Stimulated activated naive CD8-positive, alpha-beta T cell treated with anti-CD3 and anti-CD28 coated beads, Interleukin-15, amount 100 ng/mL, for 72 hours (primary cell): ENCODE measurements at regions not wholly inside any gene's neighbourhood (a gene's known extent, or its start where the extent isn't known, plus 50 kb on each side); places are given as distances from the start of the nearest gene placed in this dataset.

ENCODE experiments used
- ATAC-seq: fragments of 150-1000 bp; cut with Tn5 transposase; 2 replicates; pipeline ENCODE4 v1.10.0; 2021; ENCODE audit warnings: mild to moderate bottlenecking, moderate library complexity
- DNase-seq, 2 donors: peaks; one replicate each; pipeline ENCODE4 v3.0.0; 2021 to 2022
- H3K27ac Mint-ChIP-seq, 2 donors: one replicate each; pipeline ENCODE4 v1.8.0; 2022; ENCODE audit warnings: mild to moderate bottlenecking in 2 of 2, mixed read lengths in 2 of 2, moderate library complexity in 2 of 2
- H3K27me3 Mint-ChIP-seq: one replicate; pipeline ENCODE4 v1.8.0; 2022; ENCODE audit warnings: mixed read lengths
- H3K4me1 Mint-ChIP-seq: one replicate; pipeline ENCODE4 v1.8.0; 2022; ENCODE audit warnings: mild to moderate bottlenecking, mixed read lengths
- H3K4me3 Mint-ChIP-seq, 2 donors: one replicate each; pipeline ENCODE4 v1.8.0; 2022; ENCODE audit warnings: mild to moderate bottlenecking in 2 of 2, mixed read lengths in 2 of 2, moderate library complexity in 1 of 2
- H3K9me3 Mint-ChIP-seq, 2 donors: one replicate each; pipeline ENCODE4 v1.8.0; 2022; ENCODE audit warnings: mixed read lengths in 2 of 2

DNA sequence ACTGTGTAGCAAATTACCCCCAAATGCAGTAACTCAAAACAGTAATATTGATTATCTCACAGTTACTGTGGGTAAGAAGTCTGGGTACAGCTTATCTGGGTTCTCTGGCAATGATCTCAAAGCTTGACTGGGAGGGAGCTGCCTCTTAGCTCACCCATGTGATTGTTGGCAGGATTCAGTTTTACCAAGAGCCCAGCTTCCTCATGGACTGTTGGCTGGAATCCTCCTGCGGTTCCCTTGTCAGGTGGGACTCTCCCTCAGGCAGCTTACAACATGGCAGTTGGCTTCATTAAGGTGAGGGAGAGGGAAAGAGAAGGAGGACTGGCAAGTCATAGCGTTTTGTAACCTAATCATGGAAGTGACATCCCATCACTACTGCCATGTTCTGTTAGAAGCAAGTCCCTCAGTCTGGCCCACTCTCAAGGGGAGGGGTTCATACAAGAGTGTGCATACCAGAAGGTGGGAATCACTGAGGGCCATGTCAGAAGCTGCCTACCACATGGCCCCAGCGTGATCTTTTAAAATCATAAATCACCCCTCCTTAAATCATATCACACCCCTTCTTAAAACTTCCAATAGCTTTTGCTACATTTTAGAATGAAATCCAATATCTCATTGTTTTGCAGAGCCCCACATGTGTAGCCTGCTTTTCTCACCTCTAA, 108.1 kb downstream of the OLFM4 start:
- Mint-ChIP-seq H3K4me1 (no peaks in the 10 kb centered on the region), H3K9me3 (no peaks in the 10 kb centered on the region), H3K27me3 (peaks cover 6% of the 10 kb centered on the region), H3K4me3 (no peak overlapping the region), H3K27ac (no peak overlapping the region)
- DNase-seq, result no peak
- no peak for ATAC-seq

DNA sequence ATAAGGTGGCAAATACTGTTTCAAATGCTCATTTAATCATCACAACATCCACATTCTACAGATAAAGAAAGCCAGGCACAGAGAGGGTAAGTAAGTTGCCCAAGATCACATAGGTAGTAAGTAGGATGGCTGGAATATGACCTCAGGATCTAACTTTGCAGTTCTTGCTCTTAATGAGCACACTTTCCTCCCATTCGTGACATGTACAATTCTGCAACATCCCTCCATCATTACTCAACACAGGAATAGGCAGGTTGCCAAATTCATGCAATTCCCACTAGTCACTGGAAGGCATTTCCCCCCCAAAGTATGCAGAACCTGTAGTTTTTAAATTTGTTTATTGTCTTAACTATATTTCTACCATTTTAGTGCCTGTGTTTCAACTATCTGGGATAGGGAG, 109.2 kb downstream of the OLFM4 start:
- Mint-ChIP-seq H3K27ac (no peak overlapping the region), H3K4me3 (no peak overlapping the region), H3K9me3 (no peaks in the 10 kb centered on the region), H3K4me1 (no peaks in the 10 kb centered on the region), H3K27me3 (no peaks in the 10 kb centered on the region)
- ATAC-seq (no peak), DNase-seq (no peak)

DNA sequence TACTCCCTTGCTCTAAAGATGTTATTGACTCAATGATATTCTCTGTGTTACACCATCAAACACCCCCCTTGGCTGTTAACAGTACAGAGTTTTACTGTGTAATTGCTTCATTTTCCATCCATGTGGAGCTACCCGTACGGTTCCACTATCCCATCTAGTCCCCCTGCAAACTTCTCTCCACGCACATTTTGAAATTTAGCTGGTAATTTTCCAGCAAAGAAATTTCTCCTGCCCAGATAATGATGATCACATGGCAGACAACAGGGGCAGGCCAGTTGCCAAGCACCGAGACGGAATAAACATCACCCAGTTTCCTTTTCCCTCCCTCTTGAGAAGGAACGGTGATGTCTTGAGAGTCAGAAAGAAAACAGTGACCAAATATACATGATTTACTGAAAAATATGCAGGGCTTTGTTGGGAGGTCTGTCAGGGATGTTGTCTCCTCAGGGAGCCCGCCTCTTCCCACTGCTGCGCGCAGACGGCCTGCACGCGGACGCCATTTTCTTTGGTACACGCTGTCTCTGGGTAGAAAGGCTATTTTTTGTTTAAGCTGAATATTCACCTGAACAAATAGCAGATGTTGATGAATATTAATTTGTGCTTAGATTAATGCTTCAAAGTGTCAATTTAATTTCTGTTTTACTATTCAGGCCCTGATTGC, 109.9 kb downstream of the OLFM4 start:
- Mint-ChIP-seq H3K9me3 (no peaks in the 10 kb centered on the region), H3K4me1 (no peaks in the 10 kb centered on the region), H3K27me3 (no peaks in the 10 kb centered on the region), H3K4me3 (no peak overlapping the region), H3K27ac (no peak overlapping the region)
- ATAC-seq, result no peak
- no peak for DNase-seq

DNA sequence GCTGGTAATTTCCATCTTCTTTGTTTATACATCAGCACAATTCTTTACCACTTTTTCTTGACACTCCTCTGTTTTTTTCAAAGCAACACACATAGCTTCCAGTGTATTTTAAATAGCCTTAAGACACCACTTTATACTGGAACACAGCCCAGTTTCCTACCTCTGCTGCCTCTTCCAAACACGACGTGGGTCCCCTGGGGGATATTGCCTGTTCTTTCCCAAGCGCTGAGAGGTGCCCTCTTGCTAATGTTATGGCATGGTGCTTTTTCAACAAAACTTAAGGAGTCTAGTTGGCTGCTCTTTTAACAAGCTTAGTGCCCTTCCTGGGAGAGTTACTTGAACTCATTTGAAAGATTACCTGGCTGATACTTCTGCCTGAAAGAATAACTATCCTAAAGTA, 112.7 kb downstream of the OLFM4 start:
- Mint-ChIP-seq H3K27ac (no peak overlapping the region), H3K4me1 (no peaks in the 10 kb centered on the region), H3K27me3 (peaks cover 10% of the 10 kb centered on the region), H3K9me3 (no peaks in the 10 kb centered on the region), H3K4me3 (no peak overlapping the region)
- no peak for ATAC-seq
- no peak for DNase-seq

DNA sequence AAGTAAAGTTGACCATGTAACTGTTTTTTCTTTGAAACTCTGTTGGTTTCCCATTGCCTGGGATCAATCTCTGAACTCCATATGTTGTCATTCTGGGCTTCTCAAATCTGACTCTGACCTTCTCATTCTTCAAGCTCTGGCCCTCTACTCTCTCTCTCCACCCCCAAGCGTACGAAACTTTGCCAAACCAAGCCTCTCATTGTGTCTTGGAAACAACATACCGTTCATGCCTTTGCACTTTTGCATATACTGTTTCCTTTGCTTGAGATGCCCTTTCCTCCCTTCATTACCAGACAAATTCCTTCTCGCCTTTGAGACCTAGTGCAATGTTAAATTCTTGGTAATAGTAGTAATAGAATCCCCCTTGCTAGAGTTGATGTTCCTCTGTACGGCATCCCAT, 113.7 kb downstream of the OLFM4 start:
- ATAC-seq (no peak), DNase-seq (no peak)
- H3K4me3 Mint-ChIP-seq, result no peak overlapping the region
- H3K9me3 Mint-ChIP-seq, result no peaks in the 10 kb centered on the region
- H3K27ac Mint-ChIP-seq, result no peak overlapping the region
- no peaks in the 10 kb centered on the region for H3K4me1 Mint-ChIP-seq
- H3K27me3 Mint-ChIP-seq, result peaks cover 10% of the 10 kb centered on the region

DNA sequence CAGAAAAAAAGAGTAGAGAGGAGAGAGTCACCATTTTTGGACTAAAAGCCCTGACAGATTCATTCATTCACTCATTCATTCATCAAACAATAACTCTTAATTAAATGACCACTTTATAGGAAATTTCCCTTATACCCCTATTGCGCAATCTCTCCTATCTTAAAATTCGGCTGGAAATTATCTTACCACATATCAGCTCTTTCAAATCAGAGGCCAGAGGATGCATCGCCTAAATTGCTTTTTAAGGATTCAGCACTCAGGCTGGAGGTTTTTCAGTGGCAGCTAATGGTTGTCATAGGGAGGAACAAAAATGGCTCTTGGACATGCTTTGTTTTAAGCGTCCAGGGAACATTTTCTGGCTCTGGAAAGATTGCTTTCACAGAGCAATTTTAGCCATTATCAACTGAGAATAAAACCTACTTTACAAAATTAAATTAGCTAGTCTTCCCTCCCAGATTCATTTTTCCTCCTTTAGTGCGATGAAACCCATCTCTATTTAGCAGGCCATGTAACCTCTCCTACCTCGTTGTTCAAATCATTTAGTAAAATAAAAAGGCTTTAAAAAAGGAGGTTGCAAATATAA, 115.2 kb downstream of the OLFM4 start:
- no peaks in the 10 kb centered on the region for H3K9me3 Mint-ChIP-seq
- no peak for DNase-seq
- no peaks in the 10 kb centered on the region for H3K4me1 Mint-ChIP-seq
- H3K4me3 Mint-ChIP-seq, result no peak overlapping the region
- no peak for ATAC-seq
- no peak overlapping the region for H3K27ac Mint-ChIP-seq
- peaks cover 10% of the 10 kb centered on the region for H3K27me3 Mint-ChIP-seq

DNA sequence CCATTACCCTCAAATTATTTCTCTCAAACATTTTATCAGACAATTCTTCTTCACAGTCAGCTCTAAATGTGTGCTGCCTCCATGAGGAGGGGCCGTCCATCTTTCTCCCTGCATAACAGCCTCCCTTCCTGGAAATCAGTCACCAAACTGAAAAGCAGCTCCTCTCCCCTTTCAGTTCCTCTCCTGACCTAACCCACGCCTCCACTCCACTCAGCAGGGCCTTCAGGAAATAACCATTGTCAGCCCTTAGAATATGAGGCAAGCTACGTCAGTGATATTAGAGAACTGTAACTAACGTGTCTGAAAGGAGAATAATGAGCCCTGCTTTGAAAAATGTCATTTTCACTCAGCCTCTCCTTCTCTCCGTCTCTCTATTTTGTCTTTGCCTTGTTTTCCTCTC, 116.2 kb downstream of the OLFM4 start:
- no peak overlapping the region for H3K4me3 Mint-ChIP-seq
- DNase-seq (no peak), ATAC-seq (no peak)
- H3K9me3 Mint-ChIP-seq, result no peaks in the 10 kb centered on the region
- no peaks in the 10 kb centered on the region for H3K4me1 Mint-ChIP-seq
- H3K27ac Mint-ChIP-seq, result no peak overlapping the region
- H3K27me3 Mint-ChIP-seq, result peaks cover 10% of the 10 kb centered on the region

DNA sequence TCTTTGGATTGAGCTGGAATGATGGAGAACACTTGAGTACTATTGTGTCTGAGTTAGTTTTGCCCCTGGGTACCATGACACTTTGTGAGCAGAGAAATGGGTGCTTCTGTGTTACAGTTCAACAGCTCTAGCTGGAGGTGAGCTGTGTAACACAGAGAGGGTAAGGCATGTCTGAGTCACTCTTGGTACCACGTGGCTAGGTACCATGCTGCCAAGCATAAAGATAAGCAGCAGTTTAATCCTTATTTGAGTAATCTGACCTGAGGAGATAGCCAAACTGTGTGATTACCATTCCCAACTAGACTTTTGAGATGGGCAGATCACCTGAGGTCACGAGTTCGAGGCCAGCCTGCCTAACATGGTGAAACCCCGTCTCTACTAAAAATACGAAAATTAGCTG, 122.0 kb downstream of the OLFM4 start:
- H3K4me3 Mint-ChIP-seq, result no peak overlapping the region
- no peak overlapping the region for H3K27ac Mint-ChIP-seq
- H3K4me1 Mint-ChIP-seq, result peaks cover 7% of the 10 kb centered on the region
- no peaks in the 10 kb centered on the region for H3K9me3 Mint-ChIP-seq
- peaks cover 9% of the 10 kb centered on the region for H3K27me3 Mint-ChIP-seq
- no peak for DNase-seq
- no peak for ATAC-seq

DNA sequence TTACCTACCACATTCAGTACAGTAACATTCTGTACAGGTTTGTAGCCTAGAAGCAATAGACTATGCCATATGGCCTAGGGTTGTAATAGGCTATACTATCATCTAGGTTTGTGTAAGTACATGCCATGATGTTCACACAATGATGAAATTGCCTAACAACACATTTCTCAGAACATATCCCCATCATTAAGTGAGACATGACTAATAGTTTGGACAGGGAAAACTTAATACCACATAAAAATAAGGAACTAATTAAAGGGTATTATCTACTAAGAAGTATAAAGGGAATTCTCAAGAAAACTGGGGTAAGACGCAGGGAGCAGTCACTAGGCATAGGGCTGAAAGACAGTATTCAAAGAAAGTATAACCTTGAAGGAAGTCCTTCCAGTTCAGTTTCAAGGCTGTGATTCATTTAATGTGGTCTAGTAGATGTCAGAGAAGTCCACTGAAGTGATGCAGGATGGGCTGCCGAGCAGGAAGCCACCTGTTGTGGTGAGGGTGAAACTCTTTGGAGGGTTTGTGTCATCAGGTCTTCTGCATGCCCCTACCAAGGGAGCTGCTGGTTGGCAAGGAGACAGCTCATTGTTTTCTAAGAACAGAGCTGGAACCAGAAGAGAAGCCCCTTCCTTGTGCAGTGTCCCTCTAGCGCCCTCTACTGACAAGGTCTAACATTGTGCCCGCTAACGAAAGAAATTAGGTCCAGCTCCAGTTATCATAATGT, 122.9 kb downstream of the OLFM4 start:
- H3K27ac Mint-ChIP-seq, result no peak overlapping the region
- H3K27me3 Mint-ChIP-seq, result peaks cover 9% of the 10 kb centered on the region
- ATAC-seq, result peak; percentile 97
- DNase-seq, result peak; percentile 39 to 68
- H3K4me3 Mint-ChIP-seq, result no peak overlapping the region
- H3K9me3 Mint-ChIP-seq, result no peaks in the 10 kb centered on the region
- peaks cover 7% of the 10 kb centered on the region for H3K4me1 Mint-ChIP-seq

DNA sequence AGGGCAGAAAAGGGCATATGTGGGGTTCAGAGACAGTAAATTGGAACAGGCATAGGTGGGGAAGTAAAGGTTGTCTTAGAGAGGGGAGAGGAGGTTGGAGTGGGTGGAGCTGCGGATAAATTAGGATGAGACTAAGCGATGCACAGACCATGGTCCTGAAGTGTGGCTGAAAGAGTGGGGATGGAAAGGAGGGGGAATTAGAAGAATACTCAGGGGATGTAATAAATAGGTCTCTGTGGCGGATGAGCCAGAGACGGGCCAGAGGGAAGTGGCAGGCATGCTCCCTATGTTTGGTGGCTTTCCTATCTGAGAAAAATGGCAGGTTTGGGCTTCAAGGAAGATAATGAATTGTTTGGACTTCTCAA, 123.4 kb downstream of the OLFM4 start:
- Mint-ChIP-seq H3K27ac (no peak overlapping the region), H3K4me3 (no peak overlapping the region), H3K4me1 (peaks cover 7% of the 10 kb centered on the region), H3K9me3 (no peaks in the 10 kb centered on the region), H3K27me3 (peaks cover 9% of the 10 kb centered on the region)
- no peak for DNase-seq
- ATAC-seq, result no peak

DNA sequence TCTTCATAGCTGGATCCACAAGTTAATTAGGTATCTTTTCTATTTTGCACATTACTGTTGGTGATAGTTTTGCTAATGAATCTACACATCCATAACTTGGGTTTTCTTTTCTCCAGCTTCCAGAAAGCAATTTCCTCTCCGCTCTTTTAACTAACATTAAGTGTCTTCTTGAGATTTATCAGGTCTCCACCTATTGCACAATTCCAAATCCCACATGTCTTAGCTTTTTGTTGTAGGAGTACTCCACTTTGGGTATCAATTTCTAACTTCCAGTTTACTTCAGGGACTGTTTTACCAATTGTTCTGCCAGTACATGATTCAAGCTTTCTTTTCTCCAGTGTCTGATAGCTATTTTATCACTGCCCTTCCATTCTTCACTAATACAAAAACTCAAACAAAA, 129.6 kb downstream of the OLFM4 start:
- H3K4me3 Mint-ChIP-seq, result no peak overlapping the region
- ATAC-seq (no peak), DNase-seq (no peak)
- H3K27me3 Mint-ChIP-seq, result no peaks in the 10 kb centered on the region
- no peak overlapping the region for H3K27ac Mint-ChIP-seq
- H3K9me3 Mint-ChIP-seq, result peaks cover 0 to 10% of the 10 kb centered on the region in 2 donors
- no peaks in the 10 kb centered on the region for H3K4me1 Mint-ChIP-seq

DNA sequence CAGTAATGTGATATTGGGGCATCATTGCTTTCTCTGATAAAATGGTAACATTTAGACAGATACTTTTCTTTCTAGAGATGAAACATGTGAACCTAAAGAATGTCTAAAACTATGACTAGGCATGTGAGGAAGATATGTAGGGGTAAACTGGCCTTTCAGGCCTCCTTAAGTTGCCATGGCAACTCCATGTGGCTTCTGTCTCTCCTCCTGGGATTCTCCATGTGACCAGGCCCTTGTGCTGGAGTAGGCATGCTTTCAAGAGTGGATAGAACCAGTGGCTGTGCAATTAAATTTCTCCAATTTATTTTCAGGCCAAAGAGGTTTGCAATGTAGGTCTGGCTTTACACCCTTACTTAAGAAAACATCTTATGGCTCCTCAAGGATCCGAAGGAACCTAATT, 130.8 kb downstream of the OLFM4 start:
- DNase-seq (no peak), ATAC-seq (no peak)
- Mint-ChIP-seq H3K27ac (no peak overlapping the region), H3K27me3 (peaks cover 5% of the 10 kb centered on the region), H3K9me3 (peaks cover 0 to 10% of the 10 kb centered on the region in 2 donors), H3K4me3 (no peak overlapping the region), H3K4me1 (no peaks in the 10 kb centered on the region)

DNA sequence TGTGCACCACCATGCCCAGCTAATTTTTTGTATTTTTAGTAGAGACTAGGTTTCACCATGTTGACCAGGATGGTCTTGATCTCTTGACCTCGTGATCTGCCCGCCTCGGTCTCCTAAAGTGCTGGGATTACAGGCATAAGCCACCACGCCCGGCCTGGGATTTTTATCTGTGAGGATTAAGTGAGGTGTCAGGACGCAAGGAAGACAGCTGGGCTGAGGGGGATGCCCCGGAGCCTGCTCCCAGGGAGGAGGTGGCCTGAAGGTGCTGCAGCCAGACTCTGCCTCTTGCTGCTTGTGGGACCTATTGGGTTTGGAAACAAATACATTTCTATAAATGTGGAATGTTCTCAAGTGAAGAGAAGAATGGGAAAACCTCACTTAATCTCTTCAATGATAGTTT, 131.6 kb downstream of the OLFM4 start:
- Mint-ChIP-seq H3K27ac (no peak overlapping the region), H3K4me3 (no peak overlapping the region), H3K4me1 (no peaks in the 10 kb centered on the region), H3K9me3 (peaks cover 0 to 10% of the 10 kb centered on the region in 2 donors), H3K27me3 (peaks cover 7% of the 10 kb centered on the region)
- no peak for DNase-seq
- ATAC-seq, result no peak

DNA sequence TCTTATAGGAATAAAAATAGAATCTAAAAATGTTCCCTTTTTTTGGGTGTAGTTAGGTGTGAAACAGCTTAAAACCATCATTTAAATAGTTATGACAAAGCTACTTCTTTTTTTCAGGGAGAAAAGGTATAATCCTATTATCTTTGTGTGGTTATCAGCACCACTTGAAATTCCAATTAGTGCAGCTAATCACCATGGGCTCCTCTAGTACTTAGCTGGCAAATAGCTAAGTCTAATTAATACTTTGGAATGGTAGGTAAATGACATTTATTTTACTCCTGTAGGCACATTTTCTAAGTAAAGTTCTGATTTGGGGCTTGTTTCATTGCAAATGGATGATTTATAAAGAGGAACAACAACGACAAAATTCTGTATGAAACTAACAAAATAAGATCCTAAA, 132.6 kb downstream of the OLFM4 start:
- H3K4me1 Mint-ChIP-seq, result no peaks in the 10 kb centered on the region
- ATAC-seq (no peak), DNase-seq (no peak)
- H3K9me3 Mint-ChIP-seq, result peaks cover 0 to 10% of the 10 kb centered on the region in 2 donors
- H3K27me3 Mint-ChIP-seq, result peaks cover 7% of the 10 kb centered on the region
- H3K27ac Mint-ChIP-seq, result no peak overlapping the region
- no peak overlapping the region for H3K4me3 Mint-ChIP-seq

DNA sequence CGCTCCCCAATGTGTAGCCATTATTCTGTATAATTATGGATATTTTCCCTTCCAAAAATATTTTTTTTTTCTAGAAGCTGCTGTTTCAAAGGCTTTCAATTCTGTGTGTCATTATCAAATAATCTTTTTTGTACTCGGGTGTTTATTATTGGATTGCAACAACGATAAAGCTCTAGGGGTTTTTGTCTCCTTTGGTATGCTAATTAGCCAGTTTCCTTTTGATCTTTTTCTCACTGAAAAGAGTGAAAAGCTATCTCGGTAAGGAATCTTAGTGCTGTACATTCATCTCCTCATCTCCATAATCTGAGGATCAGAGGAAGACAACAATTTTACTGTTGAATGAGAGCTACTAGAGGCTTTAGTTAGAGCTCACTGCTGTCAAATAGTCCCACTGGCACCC, 136.6 kb downstream of the OLFM4 start:
- no peaks in the 10 kb centered on the region for H3K4me1 Mint-ChIP-seq
- no peak overlapping the region for H3K4me3 Mint-ChIP-seq
- DNase-seq, result no peak
- no peaks in the 10 kb centered on the region for H3K9me3 Mint-ChIP-seq
- no peak for ATAC-seq
- H3K27me3 Mint-ChIP-seq, result peaks cover 7% of the 10 kb centered on the region
- no peak overlapping the region for H3K27ac Mint-ChIP-seq

DNA sequence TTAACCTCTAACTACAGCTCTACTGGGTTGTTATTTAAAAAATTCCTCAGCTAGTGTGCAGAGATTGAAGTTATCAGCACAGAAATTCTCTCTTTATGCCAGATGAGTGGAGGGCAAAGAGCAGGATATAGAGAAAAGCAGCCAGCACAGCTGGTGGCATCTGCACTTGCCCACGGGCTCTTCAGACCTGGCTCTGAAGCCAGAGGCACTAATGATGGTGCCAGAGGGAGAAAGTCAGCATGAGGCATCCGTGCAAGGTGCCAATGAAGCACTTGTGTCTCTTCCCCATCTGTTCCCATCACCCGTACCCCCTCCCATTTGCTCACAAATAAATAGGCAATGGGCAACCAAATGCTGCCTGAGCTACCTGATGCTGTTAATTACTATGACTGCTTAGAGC, 138.9 kb downstream of the OLFM4 start:
- no peak overlapping the region for H3K4me3 Mint-ChIP-seq
- H3K4me1 Mint-ChIP-seq, result no peaks in the 10 kb centered on the region
- no peak overlapping the region for H3K27ac Mint-ChIP-seq

More for the DNA sequence above, 138.9 kb downstream of the OLFM4 start:
- ATAC-seq (no peak), DNase-seq (no peak)
- Mint-ChIP-seq H3K27me3 (peaks cover 7% of the 10 kb centered on the region), H3K9me3 (no peaks in the 10 kb centered on the region)
